SH-SY5Y (cell line): ENCODE measurements at regions not wholly inside any gene's neighbourhood (a gene's known extent, or its start where the extent isn't known, plus 50 kb on each side); places are given as distances from the start of the nearest gene placed in this dataset.

Source experiments
- GATA2 ChIP-seq: IDR thresholded peaks from 2 replicates; pipeline ENCODE4 v1.6.1; 2011; ENCODE audit warnings: mild to moderate bottlenecking, low read depth, low read length
- GATA3 ChIP-seq: IDR thresholded peaks from 2 replicates; pipeline ENCODE4 v1.6.1; 2011; ENCODE audit warnings: low read depth, mild to moderate bottlenecking, low read length, moderate library complexity

DNA sequence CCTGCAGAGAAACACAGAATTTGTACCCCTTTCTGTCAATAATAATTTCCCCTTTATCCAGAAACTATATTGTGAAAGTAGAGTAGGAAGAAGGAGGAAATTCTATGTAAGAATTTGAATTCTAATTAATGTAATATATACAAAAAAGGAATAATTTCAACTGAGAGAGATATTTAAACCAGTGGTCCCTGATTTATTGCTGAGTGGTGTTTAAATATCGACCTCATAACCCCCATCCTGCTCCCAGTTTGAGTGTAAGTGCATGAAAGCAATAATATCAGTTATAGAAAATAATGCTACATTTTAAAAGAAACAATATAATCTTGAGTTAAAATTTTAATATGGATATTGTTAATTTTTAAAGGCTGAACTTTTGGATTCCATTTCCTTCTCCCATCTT, 286.2 kb upstream of the REG3G start:
- TF ChIP-seq GATA2: no peak
- no peak for TF ChIP-seq GATA3
